H1 (cell line): ENCODE measurements at regions not wholly inside any gene's neighbourhood (a gene's known extent, or its start where the extent isn't known, plus 50 kb on each side); places are given as distances from the start of the nearest gene placed in this dataset.

Experiments
- ATF2 ChIP-seq: IDR thresholded peaks from 2 replicates; pipeline ENCODE4 v1.6.1; 2012; ENCODE audit warnings: low read length, inconsistent platforms
- CREB1 ChIP-seq: IDR thresholded peaks from 2 replicates; pipeline ENCODE4 v1.6.1; 2012; ENCODE audit warnings: inconsistent platforms
- CTCF ChIP-seq, 3 experiments: IDR thresholded peaks; 1 replicate in 2 of 3; 2 replicates in 1 of 3; pipeline versions ENCODE4 v1.5.1 to v1.6.1; 2011; ENCODE audit warnings: low read length in 3 of 3, mild to moderate bottlenecking in 3 of 3, inconsistent platforms in 2 of 3, low read depth in 1 of 3, moderate library complexity in 1 of 3; ENCODE audit not compliant: insufficient read depth in 1 of 3; ENCODE audit errors: control extremely low read depth in 1 of 3
- MAX ChIP-seq: IDR thresholded peaks from 2 replicates; pipeline ENCODE4 v1.6.1; 2012; ENCODE audit warnings: inconsistent platforms
- POLR2A ChIP-seq, 2 experiments: IDR thresholded peaks; 1 replicate in 1 of 2; 2 replicates in 1 of 2; pipeline ENCODE4 v1.6.1; 2011; ENCODE audit warnings: low read depth in 2 of 2, low read length in 2 of 2, mild to moderate bottlenecking in 2 of 2; ENCODE audit errors: control extremely low read depth in 1 of 2
- SAP30 ChIP-seq: fragments of 300-600 bp; sonication (generic); IDR thresholded peaks from 2 replicates; pipeline ENCODE4 v1.7.1; 2012; ENCODE audit warnings: low read length, moderate library complexity, mild to moderate bottlenecking, inconsistent platforms; ENCODE audit not compliant: insufficient read depth, insufficient replicate concordance

GRCh38 chr20:24894967-24895366, 54.1 kb upstream of the CST7 start:
- TF ChIP-seq SAP30 (no peak), POLR2A (IDR thresholded peaks at IDR 0.05; ENCODE audit: control extremely low read depth in 1 of 2, low read depth in 2 of 2, low read length in 2 of 2) (no peak), CREB1 (no peak), ATF2 (no peak), MAX (no peak), CTCF (IDR thresholded peaks at IDR 0.05; ENCODE audit: control extremely low read depth in 1 of 3, insufficient read depth in 1 of 3, low read depth in 1 of 3, low read length in 3 of 3) (no peak)
